PC-3 (cell line): ENCODE measurements at regions not wholly inside any gene's neighbourhood (a gene's known extent, or its start where the extent isn't known, plus 50 kb on each side); places are given as distances from the start of the nearest gene placed in this dataset.

Source experiments
- ATAC-seq: fragments of 200-7000 bp; cut with Tn5 transposase; 2 replicates; pipeline ENCODE4 v1.9.1; 2020; ENCODE audit warnings: mild to moderate bottlenecking, moderate library complexity
- BruUV-seq: library from RNA; stranded (reverse); fragments of 400-500 nt; replicated peaks from 2 replicates; lab custom pipeline; 2021; lab: Mats Ljungman, UMichigan
- CTCF ChIA-PET: fragments of 300-600 bp; sonication (Branson Sonifier 250); formaldehyde crosslinking; loops from one replicate; lab custom pipeline; 2022; ENCODE audit warnings: antibody characterized with exemption; lab: Charles Lee
- POLR2A ChIA-PET: fragments of 300-600 bp; sonication (Branson Sonifier 250); formaldehyde crosslinking; loops from one replicate; lab custom pipeline; 2022; ENCODE audit warnings: antibody characterized with exemption; ENCODE audit not compliant: unreplicated experiment; lab: Charles Lee
- DNase-seq: peaks from one replicate; pipeline ENCODE4 v3.0.0-alpha.2; 2015
- H2AFZ ChIP-seq: fragments of 300-600 bp; sonication (generic); 2 replicates; pipeline ENCODE4 v1.6.0; 2016; ENCODE audit warnings: antibody characterized with exemption, low read length
- H3F3A ChIP-seq: fragments of 300-600 bp; sonication (generic); one replicate; pipeline ENCODE4 v1.6.0; 2017; ENCODE audit warnings: antibody characterized with exemption, low read length, control low read depth, mild to moderate bottlenecking; ENCODE audit not compliant: unreplicated experiment
- H3K27ac ChIP-seq: fragments of 300-600 bp; sonication (generic); 2 replicates; pipeline ENCODE4 v1.5.1; 2016; ENCODE audit warnings: mild to moderate bottlenecking, low read length
- H3K27me3 ChIP-seq: fragments of 300-600 bp; sonication (generic); 2 replicates; pipeline ENCODE4 v1.6.1; 2016; ENCODE audit warnings: low read length, mixed read lengths
- H3K36me3 ChIP-seq: fragments of 300-600 bp; sonication (generic); 2 replicates; pipeline ENCODE4 v1.6.1; 2016; ENCODE audit warnings: low read depth, mixed run types, low read length, mixed read lengths
- H3K4me1 ChIP-seq: fragments of 300-600 bp; sonication (generic); 2 replicates; pipeline ENCODE4 v1.5.1; 2016; ENCODE audit warnings: low read length; ENCODE audit not compliant: insufficient read depth
- H3K4me2 ChIP-seq: fragments of 300-600 bp; sonication (generic); 2 replicates; pipeline ENCODE4 v1.6.0; 2016; ENCODE audit warnings: low read length
- H3K4me3 ChIP-seq: fragments of 300-600 bp; sonication (generic); 2 replicates; pipeline ENCODE4 v1.5.1; 2016; ENCODE audit warnings: mild to moderate bottlenecking, low read length, mixed read lengths
- H3K79me2 ChIP-seq: fragments of 300-600 bp; sonication (generic); 2 replicates; pipeline ENCODE4 v1.6.1; 2017; ENCODE audit warnings: low read length, mixed read lengths
- H3K9ac ChIP-seq: fragments of 300-600 bp; sonication (generic); 2 replicates; pipeline ENCODE4 v1.6.0; 2016; ENCODE audit warnings: mild to moderate bottlenecking, low read length
- H3K9me2 ChIP-seq: fragments of 300-600 bp; sonication (generic); replicated peaks from 2 replicates; pipeline ENCODE4 v1.6.1; 2016; ENCODE audit warnings: mixed run types, low read length, mixed read lengths
- H3K9me3 ChIP-seq: fragments of 300-600 bp; sonication (generic); 2 replicates; pipeline ENCODE4 v1.6.1; 2016; ENCODE audit warnings: low read length, mixed read lengths
- H4K20me1 ChIP-seq: fragments of 300-600 bp; sonication (generic); 2 replicates; pipeline ENCODE4 v1.6.1; 2016; ENCODE audit warnings: low read length, mixed read lengths
- EZH2 ChIP-seq: fragments of 300-600 bp; sonication (generic); IDR thresholded peaks from one replicate; pipeline ENCODE4 v1.6.1; 2017; ENCODE audit warnings: antibody characterized with exemption, mild to moderate bottlenecking, low read length; ENCODE audit not compliant: unreplicated experiment
- EZH2phosphoT487 ChIP-seq: fragments of 300-600 bp; sonication (generic); IDR thresholded peaks from 2 replicates; pipeline ENCODE4 v1.6.1; 2018; ENCODE audit warnings: mild to moderate bottlenecking, antibody characterized with exemption, low read length, borderline replicate concordance
- intact Hi-C: fragments of 100-400 bp; cut with micrococcal nuclease; formaldehyde crosslinking; loops from 2 replicates; pipeline ENCODE4 v1.9.0; 2023
- TF ChIP-seq, protein P1 (sequence below): fragments of 300-600 bp; sonication (generic); conservative IDR thresholded peaks from 2 replicates; pipeline ENCODE4 v1.5.1; 2017; ENCODE audit warnings: antibody characterized with exemption, low read depth, mild to moderate bottlenecking, low read length

DNA sequence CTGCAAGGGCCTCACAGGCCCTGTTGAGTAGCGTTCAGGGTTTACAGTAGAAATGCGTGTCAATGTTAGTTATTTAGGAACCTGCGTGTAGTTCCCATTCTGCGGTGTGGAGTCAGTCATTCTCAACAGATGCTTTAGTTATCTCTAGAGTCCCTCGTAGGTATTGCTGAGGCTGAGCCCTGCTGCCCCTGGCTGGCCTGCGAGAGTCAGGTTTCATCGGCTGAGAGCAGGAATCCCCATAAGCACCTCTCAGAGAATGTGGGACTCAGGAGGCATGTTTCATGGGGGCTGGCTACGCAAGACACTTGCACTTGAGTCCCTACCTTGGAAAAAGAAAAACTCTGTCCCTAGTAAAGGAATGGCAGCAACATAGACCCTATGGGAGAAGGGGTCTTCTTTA is 347.5 kb upstream of the ASIC2 start:
- Histone ChIP-seq H3K4me1 (no peaks in the 10 kb centered on the region), H4K20me1 (no peaks in the 10 kb centered on the region), H2AFZ (no peak overlapping the region), H3K4me3 (no peak overlapping the region), H3K27ac (no peak overlapping the region), H3K9ac (no peak overlapping the region), H3K27me3 (no peaks in the 10 kb centered on the region), H3K36me3 (no peaks in the 10 kb centered on the region), H3F3A (no peaks in the 10 kb centered on the region), H3K9me3 (no peaks in the 10 kb centered on the region), H3K9me2 (no peaks in the 10 kb centered on the region), H3K79me2 (no peaks in the 10 kb centered on the region), H3K4me2 (no peak overlapping the region)
- TF ChIP-seq, protein P1, sequence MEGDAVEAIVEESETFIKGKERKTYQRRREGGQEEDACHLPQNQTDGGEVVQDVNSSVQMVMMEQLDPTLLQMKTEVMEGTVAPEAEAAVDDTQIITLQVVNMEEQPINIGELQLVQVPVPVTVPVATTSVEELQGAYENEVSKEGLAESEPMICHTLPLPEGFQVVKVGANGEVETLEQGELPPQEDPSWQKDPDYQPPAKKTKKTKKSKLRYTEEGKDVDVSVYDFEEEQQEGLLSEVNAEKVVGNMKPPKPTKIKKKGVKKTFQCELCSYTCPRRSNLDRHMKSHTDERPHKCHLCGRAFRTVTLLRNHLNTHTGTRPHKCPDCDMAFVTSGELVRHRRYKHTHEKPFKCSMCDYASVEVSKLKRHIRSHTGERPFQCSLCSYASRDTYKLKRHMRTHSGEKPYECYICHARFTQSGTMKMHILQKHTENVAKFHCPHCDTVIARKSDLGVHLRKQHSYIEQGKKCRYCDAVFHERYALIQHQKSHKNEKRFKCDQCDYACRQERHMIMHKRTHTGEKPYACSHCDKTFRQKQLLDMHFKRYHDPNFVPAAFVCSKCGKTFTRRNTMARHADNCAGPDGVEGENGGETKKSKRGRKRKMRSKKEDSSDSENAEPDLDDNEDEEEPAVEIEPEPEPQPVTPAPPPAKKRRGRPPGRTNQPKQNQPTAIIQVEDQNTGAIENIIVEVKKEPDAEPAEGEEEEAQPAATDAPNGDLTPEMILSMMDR = no peak
- TF ChIP-seq EZH2 (no peak), EZH2phosphoT487 (no peak)
- ATAC-seq = no peak
- ChIA-PET CTCF (no interaction called here), POLR2A (no interaction called here)
- BruUV-seq = no TSS peak
- intact Hi-C loops = no loop called here
- DNase-seq = no peak

DNA sequence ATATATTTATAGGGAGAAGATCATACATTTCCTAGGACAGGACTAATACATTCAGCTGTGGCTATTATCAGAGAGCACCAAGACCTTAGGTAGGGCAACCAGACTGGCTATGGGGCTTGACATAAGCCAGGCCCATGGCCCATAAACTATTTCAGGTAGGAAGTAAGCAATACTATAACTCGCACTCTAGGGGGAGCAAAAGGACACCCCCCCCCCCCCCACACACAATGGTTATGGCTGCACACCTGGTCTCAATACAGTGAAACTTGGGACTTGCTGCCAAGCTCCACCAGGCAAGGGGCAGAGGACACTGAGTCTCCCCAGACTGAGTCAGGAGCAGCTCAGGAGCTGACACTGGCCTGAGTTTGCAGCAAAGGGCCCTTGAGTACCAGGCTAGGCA is 348.9 kb upstream of the ASIC2 start:
- POLR2A ChIA-PET = no interaction called here
- CTCF ChIA-PET = no interaction called here
- no peak for ATAC-seq

DNA sequence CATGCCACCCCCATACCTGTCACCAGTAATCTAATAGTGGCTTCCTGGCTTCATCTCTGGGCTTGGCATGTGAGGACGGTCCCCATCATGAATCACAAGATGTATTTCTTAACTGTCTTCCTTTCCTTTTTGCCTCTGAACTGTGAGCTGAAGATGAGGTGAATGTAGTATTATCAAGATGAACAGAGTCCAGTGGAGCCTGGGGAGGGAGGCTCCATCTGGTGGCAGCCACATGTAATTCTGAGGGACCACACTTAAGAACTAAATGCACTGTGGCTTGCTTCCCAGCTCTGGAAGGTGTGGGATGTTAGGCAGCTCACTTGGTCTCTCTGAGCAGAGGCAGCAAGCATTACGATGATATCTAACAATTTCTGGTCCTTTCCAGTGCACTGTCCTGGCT is 354.9 kb upstream of the ASIC2 start:
- Histone ChIP-seq H3K36me3 (no peaks in the 10 kb centered on the region), H2AFZ (no peak overlapping the region), H3K4me3 (no peak overlapping the region), H3K4me1 (no peaks in the 10 kb centered on the region), H3F3A (no peaks in the 10 kb centered on the region), H3K79me2 (no peaks in the 10 kb centered on the region), H3K9ac (no peak overlapping the region), H3K27me3 (no peaks in the 10 kb centered on the region), H3K4me2 (no peak overlapping the region), H3K9me2 (no peaks in the 10 kb centered on the region), H3K9me3 (no peaks in the 10 kb centered on the region), H4K20me1 (no peaks in the 10 kb centered on the region), H3K27ac (no peak overlapping the region)
- CTCF ChIA-PET = interaction anchor here (0.5 kb wide), 1 partner anchor 31 kb away, joined by 4 read pairs; no protein-coding TSS in a partner anchor
- POLR2A ChIA-PET = no interaction called here
- ATAC-seq (no peak), DNase-seq (no peak)
- no peak for TF ChIP-seq EZH2
- TF ChIP-seq, protein P1 = peak; percentile 50
- BruUV-seq = no TSS peak
- intact Hi-C loops = no loop called here

More for the DNA sequence above, 348.9 kb upstream of the ASIC2 start:
- no peaks in the 10 kb centered on the region for H3F3A ChIP-seq
- H3K27ac ChIP-seq = no peak overlapping the region
- no peak overlapping the region for H3K9ac ChIP-seq
- H3K27me3 ChIP-seq = no peaks in the 10 kb centered on the region
- no peaks in the 10 kb centered on the region for H3K36me3 ChIP-seq
- TF ChIP-seq EZH2 (no peak), EZH2phosphoT487 (no peak)
- TF ChIP-seq, protein P1 = no peak
- no peaks in the 10 kb centered on the region for H3K9me3 ChIP-seq
- H2AFZ ChIP-seq = no peak overlapping the region
- no peaks in the 10 kb centered on the region for H3K4me1 ChIP-seq
- H3K4me2 ChIP-seq = no peak overlapping the region
- H4K20me1 ChIP-seq = no peaks in the 10 kb centered on the region
- BruUV-seq = no TSS peak
- DNase-seq = no peak
- no peaks in the 10 kb centered on the region for H3K9me2 ChIP-seq
- H3K4me3 ChIP-seq = no peak overlapping the region
- intact Hi-C loops = no loop called here
- H3K79me2 ChIP-seq = no peaks in the 10 kb centered on the region
